ENCODE measurements at regions not wholly inside any gene's neighbourhood (a gene's known extent, or its start where the extent isn't known, plus 50 kb on each side); places are given as distances from the start of the nearest gene placed in this dataset.

DNA sequence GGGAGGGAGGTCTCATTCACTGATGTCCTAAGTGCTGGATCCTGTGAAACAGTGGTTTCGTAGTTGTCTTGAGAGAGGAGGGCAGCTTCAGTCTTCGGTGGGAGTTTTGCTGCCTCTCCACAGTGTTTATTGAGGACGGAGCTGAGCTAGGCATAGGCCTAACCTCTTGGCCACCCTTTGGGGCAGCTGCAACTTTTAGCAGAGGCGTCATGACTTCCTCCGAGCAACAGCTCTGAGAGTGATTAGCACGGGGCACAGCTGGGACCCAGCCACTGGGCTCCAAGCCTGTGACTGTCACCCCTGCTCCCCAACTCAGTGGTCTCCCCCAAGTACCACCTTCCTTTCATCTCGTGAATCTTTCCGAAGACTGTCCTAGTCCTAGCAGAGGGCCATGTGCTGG lies 139.9 kb upstream of the NCOR2 start:
- no peak overlapping the region for H3K4me3 ChIP-seq (ENCODE audit: low read depth in 1 of 2, low read length in 2 of 2)
- no peaks in the 10 kb centered on the region for H3K36me3 ChIP-seq (ENCODE audit: control insufficient read depth in 2 of 2, insufficient read depth in 2 of 2, low read length in 1 of 2)
- WGBS, 2 donors, result 95% methylated on average over 8 of the region's 8 CpGs
- H3K9me3 ChIP-seq (ENCODE audit: control insufficient read depth in 2 of 2, insufficient read depth in 1 of 2, low read depth in 1 of 2, low read length in 1 of 2), result peaks cover 0 to 5% of the 10 kb centered on the region in 2 donors
- H3K4me1 ChIP-seq (ENCODE audit: control insufficient read depth in 2 of 2, insufficient read depth in 2 of 2, low read length in 1 of 2), result no peaks in the 10 kb centered on the region
- H3K27ac ChIP-seq (ENCODE audit: low read depth in 2 of 2, low read length in 1 of 2), result no peak overlapping the region
- no peaks in the 10 kb centered on the region for H3K27me3 ChIP-seq (ENCODE audit: control insufficient read depth in 1 of 2, insufficient read depth in 2 of 2, low read length in 2 of 2)

DNA sequence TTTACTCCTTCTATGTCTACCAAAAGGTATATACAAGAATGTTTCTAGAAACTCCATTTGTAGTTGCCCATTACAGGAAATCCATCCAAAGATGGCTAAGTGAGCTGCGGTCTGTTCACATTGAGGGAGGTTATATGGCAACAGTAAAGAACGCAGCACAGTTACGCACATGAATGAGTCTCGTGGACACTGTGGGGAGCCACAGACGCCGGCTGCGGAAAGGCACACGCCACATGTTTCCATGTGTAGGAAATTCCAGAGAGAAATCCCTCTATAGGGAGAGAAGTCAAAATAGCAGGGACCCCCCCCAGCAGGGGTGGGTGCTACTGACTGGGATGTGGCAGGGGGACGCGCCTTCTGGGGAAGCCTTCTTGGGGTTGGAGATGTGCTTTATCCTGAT lies 139.0 kb upstream of the NCOR2 start:
- 97 to 98% methylated on average over 10 of the region's 10 CpGs for WGBS, 2 donors
- no peak overlapping the region for H3K27ac ChIP-seq (ENCODE audit: low read depth in 2 of 2, low read length in 1 of 2)

DNA sequence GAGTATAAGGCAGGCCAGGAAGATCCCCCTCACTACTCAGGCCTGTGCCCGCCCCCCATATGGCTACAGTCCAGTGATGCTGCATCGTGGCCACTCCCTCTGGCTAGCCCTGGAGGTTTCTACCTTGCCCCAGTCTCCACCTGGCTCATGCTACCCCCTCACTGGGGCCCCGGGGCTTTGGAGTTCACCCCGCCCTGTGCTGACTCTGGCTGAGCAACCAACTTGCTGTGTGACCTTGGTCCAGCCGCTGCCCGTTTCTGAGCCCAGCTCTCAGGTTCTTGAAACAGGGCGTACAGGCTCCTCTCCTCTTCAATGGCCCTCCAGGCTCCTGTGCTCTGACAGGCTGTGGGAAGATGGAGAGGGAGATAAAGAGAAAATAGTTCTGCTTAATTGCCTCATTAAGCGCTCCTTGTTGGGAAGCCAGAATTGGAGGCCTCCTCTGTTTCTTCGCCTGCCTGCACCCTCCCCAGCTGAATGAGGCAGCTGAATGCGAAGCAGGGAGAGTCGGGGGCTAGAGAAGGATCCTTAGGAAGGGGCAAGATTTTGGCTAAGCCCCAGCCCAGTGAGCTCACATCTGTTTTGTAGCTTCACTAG lies 138.2 kb upstream of the NCOR2 start:
- Histone ChIP-seq H3K4me3 (ENCODE audit: low read depth in 1 of 2, low read length in 2 of 2) (no peak overlapping the region), H3K9me3 (ENCODE audit: control insufficient read depth in 2 of 2, insufficient read depth in 1 of 2, low read depth in 1 of 2, low read length in 1 of 2) (peaks cover 0 to 5% of the 10 kb centered on the region in 2 donors), H3K27me3 (ENCODE audit: control insufficient read depth in 1 of 2, insufficient read depth in 2 of 2, low read length in 2 of 2) (no peaks in the 10 kb centered on the region), H3K4me1 (ENCODE audit: control insufficient read depth in 2 of 2, insufficient read depth in 2 of 2, low read length in 1 of 2) (no peaks in the 10 kb centered on the region), H3K36me3 (ENCODE audit: control insufficient read depth in 2 of 2, insufficient read depth in 2 of 2, low read length in 1 of 2) (no peaks in the 10 kb centered on the region), H3K27ac (ENCODE audit: low read depth in 2 of 2, low read length in 1 of 2) (no peak overlapping the region)
- 80 to 81% methylated on average over 11 of the region's 11 CpGs for WGBS, 2 donors

More for the DNA sequence above, 139.0 kb upstream of the NCOR2 start:
- Histone ChIP-seq H3K9me3 (ENCODE audit: control insufficient read depth in 2 of 2, insufficient read depth in 1 of 2, low read depth in 1 of 2, low read length in 1 of 2) (peaks cover 0 to 5% of the 10 kb centered on the region in 2 donors), H3K27me3 (ENCODE audit: control insufficient read depth in 1 of 2, insufficient read depth in 2 of 2, low read length in 2 of 2) (no peaks in the 10 kb centered on the region), H3K4me3 (ENCODE audit: low read depth in 1 of 2, low read length in 2 of 2) (no peak overlapping the region), H3K4me1 (ENCODE audit: control insufficient read depth in 2 of 2, insufficient read depth in 2 of 2, low read length in 1 of 2) (no peaks in the 10 kb centered on the region), H3K36me3 (ENCODE audit: control insufficient read depth in 2 of 2, insufficient read depth in 2 of 2, low read length in 1 of 2) (no peaks in the 10 kb centered on the region)

DNA sequence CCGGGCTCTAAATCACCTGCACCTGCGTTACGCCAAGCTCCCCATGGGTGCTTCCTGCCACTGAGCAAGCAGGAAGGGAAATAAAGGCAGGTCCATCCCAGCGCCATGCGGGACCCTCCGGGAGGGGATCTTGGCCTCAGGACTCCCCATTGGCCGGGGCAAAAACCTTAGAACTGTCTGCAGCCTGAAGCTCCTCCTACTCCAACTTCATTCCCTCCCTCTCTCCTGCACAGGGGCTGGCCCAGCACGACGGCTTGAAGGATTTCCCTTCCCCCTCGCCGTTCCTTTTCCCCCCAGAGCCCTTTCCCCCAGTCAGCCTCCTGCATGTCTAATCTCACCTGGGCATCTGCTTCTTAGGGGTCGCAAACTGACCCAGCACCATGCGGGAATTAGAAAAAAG lies 137.2 kb upstream of the NCOR2 start:
- Histone ChIP-seq H3K9me3 (ENCODE audit: control insufficient read depth in 2 of 2, insufficient read depth in 1 of 2, low read depth in 1 of 2, low read length in 1 of 2) (peaks cover 0 to 5% of the 10 kb centered on the region in 2 donors), H3K36me3 (ENCODE audit: control insufficient read depth in 2 of 2, insufficient read depth in 2 of 2, low read length in 1 of 2) (no peaks in the 10 kb centered on the region), H3K27me3 (ENCODE audit: control insufficient read depth in 1 of 2, insufficient read depth in 2 of 2, low read length in 2 of 2) (no peaks in the 10 kb centered on the region), H3K27ac (ENCODE audit: low read depth in 2 of 2, low read length in 1 of 2) (no peak overlapping the region), H3K4me3 (ENCODE audit: low read depth in 1 of 2, low read length in 2 of 2) (no peak overlapping the region), H3K4me1 (ENCODE audit: control insufficient read depth in 2 of 2, insufficient read depth in 2 of 2, low read length in 1 of 2) (no peaks in the 10 kb centered on the region)
- WGBS, 2 donors, result 90 to 96% methylated on average over 13 of the region's 13 CpGs

DNA sequence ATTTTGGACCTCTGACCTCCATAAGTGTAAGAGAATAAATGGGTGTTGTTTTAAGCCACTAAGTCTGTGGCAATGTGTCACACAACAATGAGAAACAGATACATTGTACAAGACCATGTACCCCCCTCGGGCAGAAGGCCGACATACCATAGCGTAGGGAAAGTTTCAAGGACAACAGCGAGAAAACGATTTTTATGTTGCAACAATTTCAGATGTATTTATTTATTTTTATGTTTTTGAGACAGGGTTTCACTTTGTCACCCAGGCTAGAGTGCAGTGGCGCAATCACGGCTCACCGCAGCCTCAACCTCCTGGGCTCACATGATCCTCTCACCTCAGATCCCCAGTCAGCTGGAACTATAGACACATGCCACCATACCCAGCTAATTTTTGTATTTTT lies 136.4 kb upstream of the NCOR2 start:
- Histone ChIP-seq H3K4me1 (ENCODE audit: control insufficient read depth in 2 of 2, insufficient read depth in 2 of 2, low read length in 1 of 2) (no peaks in the 10 kb centered on the region), H3K36me3 (ENCODE audit: control insufficient read depth in 2 of 2, insufficient read depth in 2 of 2, low read length in 1 of 2) (no peaks in the 10 kb centered on the region), H3K4me3 (ENCODE audit: low read depth in 1 of 2, low read length in 2 of 2) (no peak overlapping the region), H3K27ac (ENCODE audit: low read depth in 2 of 2, low read length in 1 of 2) (no peak overlapping the region), H3K27me3 (ENCODE audit: control insufficient read depth in 1 of 2, insufficient read depth in 2 of 2, low read length in 2 of 2) (no peaks in the 10 kb centered on the region), H3K9me3 (ENCODE audit: control insufficient read depth in 2 of 2, insufficient read depth in 1 of 2, low read depth in 1 of 2, low read length in 1 of 2) (peaks cover 0 to 5% of the 10 kb centered on the region in 2 donors)
- 93 to 94% methylated on average over 8 of the region's 8 CpGs for WGBS, 2 donors

DNA sequence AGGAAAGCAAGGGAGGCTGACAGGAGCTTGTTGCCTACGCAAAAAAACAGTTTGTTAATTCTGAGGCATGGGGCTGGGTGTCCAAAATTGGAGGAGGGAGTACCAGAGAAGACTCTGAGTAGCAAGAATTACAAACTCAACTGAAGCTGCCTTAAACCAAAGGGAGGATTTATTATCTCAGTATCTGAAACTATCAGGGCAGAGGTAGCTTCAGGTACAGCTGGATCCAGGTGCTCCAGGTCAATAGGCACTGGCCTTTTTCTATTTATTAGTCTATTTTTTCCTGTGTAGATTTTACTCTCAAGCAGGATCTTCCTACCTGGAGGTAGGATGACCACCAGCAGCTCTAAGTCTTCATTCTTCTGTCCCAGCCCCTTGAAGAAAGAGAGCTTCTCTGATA lies 135.3 kb upstream of the NCOR2 start:
- Histone ChIP-seq H3K27ac (ENCODE audit: low read depth in 2 of 2, low read length in 1 of 2) (no peak overlapping the region), H3K27me3 (ENCODE audit: control insufficient read depth in 1 of 2, insufficient read depth in 2 of 2, low read length in 2 of 2) (no peaks in the 10 kb centered on the region), H3K36me3 (ENCODE audit: control insufficient read depth in 2 of 2, insufficient read depth in 2 of 2, low read length in 1 of 2) (no peaks in the 10 kb centered on the region), H3K4me1 (ENCODE audit: control insufficient read depth in 2 of 2, insufficient read depth in 2 of 2, low read length in 1 of 2) (no peaks in the 10 kb centered on the region), H3K4me3 (ENCODE audit: low read depth in 1 of 2, low read length in 2 of 2) (no peak overlapping the region), H3K9me3 (ENCODE audit: control insufficient read depth in 2 of 2, insufficient read depth in 1 of 2, low read depth in 1 of 2, low read length in 1 of 2) (peaks cover 0 to 3% of the 10 kb centered on the region in 2 donors)
- WGBS, 2 donors, result 93 to 96% methylated on average over 1 of the region's 1 CpG

DNA sequence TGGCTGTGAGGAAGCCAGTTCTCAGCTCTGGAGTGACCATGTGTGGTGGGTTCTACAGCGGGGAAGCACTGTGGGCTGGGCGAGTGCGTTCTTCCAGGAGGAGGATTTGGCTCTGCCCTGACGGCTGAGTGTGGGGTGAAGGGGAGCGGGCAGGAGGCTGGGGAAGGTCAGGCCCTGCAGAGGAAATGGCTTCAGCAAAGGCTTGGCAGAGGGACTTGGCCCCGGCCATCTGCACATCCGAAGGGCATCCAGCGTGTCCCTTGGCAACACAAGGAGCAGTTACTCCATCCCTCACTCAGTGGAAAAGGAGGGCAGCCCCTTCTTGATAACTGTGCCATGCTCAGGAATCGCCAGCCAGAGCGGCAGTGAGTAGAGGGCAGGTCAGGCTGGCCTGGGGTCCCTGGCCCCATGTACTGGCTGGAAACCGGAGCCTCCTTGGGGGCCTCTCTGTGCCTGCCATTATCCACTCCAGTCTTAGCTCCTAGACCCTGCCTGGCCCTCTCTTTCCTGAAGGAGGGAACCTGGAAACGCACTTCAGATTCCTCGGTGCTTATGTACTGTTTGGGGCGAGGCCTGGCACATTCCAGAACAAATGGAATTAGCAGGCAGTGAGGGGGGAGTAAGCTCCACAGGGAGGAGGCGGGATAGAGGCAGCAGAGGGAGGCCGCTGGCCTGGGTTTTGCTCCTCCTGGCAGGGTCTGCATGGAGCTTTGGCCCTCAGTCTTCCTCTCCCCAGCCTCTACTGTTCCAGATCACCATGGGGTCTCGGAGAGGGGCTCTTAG lies 133.6 kb upstream of the NCOR2 start:
- WGBS, 2 donors, result 54 to 59% methylated on average over 16 to 17 of the region's 17 CpGs
- no peaks in the 10 kb centered on the region for H3K27me3 ChIP-seq (ENCODE audit: control insufficient read depth in 1 of 2, insufficient read depth in 2 of 2, low read length in 2 of 2)
- no peak overlapping the region for H3K4me3 ChIP-seq (ENCODE audit: low read depth in 1 of 2, low read length in 2 of 2)
- H3K27ac ChIP-seq (ENCODE audit: low read depth in 2 of 2, low read length in 1 of 2), result peak overlapping the region; percentile 35 to 55
- H3K36me3 ChIP-seq (ENCODE audit: control insufficient read depth in 2 of 2, insufficient read depth in 2 of 2, low read length in 1 of 2), result no peaks in the 10 kb centered on the region
- no peaks in the 10 kb centered on the region for H3K9me3 ChIP-seq (ENCODE audit: control insufficient read depth in 2 of 2, insufficient read depth in 1 of 2, low read depth in 1 of 2, low read length in 1 of 2)
- H3K4me1 ChIP-seq (ENCODE audit: control insufficient read depth in 2 of 2, insufficient read depth in 2 of 2, low read length in 1 of 2), result peaks cover 0 to 3% of the 10 kb centered on the region in 2 donors

DNA sequence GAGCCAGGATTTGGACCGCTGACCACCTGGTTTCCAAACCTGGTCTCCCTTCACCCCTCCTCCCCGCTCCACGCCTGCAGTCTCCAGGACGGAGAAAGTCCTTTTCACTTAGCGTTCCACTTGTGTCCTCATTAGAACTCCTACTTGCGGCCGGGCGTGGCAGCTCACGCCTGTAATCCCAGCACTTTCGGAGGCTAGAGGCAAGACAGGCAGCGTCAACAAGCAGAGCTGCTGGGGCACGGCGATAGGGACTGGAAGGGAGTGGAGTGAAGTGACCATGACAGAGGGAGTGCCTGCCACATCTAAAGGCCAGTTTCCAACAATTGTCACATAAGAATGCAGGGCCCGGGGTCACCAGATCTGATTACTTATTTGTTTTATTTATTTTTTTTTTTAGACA lies 132.5 kb upstream of the NCOR2 start:
- H3K9me3 ChIP-seq (ENCODE audit: control insufficient read depth in 2 of 2, insufficient read depth in 1 of 2, low read depth in 1 of 2, low read length in 1 of 2), result no peaks in the 10 kb centered on the region
- 73 to 75% methylated on average over 14 of the region's 14 CpGs for WGBS, 2 donors
- no peak overlapping the region for H3K27ac ChIP-seq (ENCODE audit: low read depth in 2 of 2, low read length in 1 of 2)
- no peaks in the 10 kb centered on the region for H3K27me3 ChIP-seq (ENCODE audit: control insufficient read depth in 1 of 2, insufficient read depth in 2 of 2, low read length in 2 of 2)
- peaks cover 4 to 7% of the 10 kb centered on the region in 2 donors for H3K4me1 ChIP-seq (ENCODE audit: control insufficient read depth in 2 of 2, insufficient read depth in 2 of 2, low read length in 1 of 2)
- no peak overlapping the region for H3K4me3 ChIP-seq (ENCODE audit: low read depth in 1 of 2, low read length in 2 of 2)
- no peaks in the 10 kb centered on the region for H3K36me3 ChIP-seq (ENCODE audit: control insufficient read depth in 2 of 2, insufficient read depth in 2 of 2, low read length in 1 of 2)

DNA sequence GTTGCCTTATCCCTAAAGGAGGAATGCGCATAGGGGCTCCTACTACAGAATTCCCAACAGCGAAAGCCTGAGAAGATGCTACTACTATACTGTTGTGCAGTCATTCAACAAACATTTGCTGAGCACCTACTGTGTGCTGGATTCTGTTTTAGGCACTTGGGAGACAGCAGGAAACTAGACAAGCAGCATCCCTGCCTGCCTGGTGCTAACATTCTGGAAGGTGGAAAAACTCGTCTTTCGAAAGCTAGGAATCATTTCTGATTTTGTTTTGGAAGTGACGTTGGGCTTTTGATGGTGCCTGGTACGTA lies 131.5 kb upstream of the NCOR2 start:
- WGBS, 2 donors, result 76 to 79% methylated on average over 6 of the region's 6 CpGs
- no peaks in the 10 kb centered on the region for H3K9me3 ChIP-seq (ENCODE audit: control insufficient read depth in 2 of 2, insufficient read depth in 1 of 2, low read depth in 1 of 2, low read length in 1 of 2)
- no peak overlapping the region for H3K27ac ChIP-seq (ENCODE audit: low read depth in 2 of 2, low read length in 1 of 2)
- H3K4me3 ChIP-seq (ENCODE audit: low read depth in 1 of 2, low read length in 2 of 2), result no peak overlapping the region
- no peaks in the 10 kb centered on the region for H3K36me3 ChIP-seq (ENCODE audit: control insufficient read depth in 2 of 2, insufficient read depth in 2 of 2, low read length in 1 of 2)
- peaks cover 4 to 8% of the 10 kb centered on the region in 2 donors for H3K4me1 ChIP-seq (ENCODE audit: control insufficient read depth in 2 of 2, insufficient read depth in 2 of 2, low read length in 1 of 2)
- H3K27me3 ChIP-seq (ENCODE audit: control insufficient read depth in 1 of 2, insufficient read depth in 2 of 2, low read length in 2 of 2), result no peaks in the 10 kb centered on the region
